NCI-H1930 (cell line): ENCODE measurements at regions not wholly inside any gene's neighbourhood (a gene's known extent, or its start where the extent isn't known, plus 50 kb on each side); places are given as distances from the start of the nearest gene placed in this dataset.

Experiments
- DNase-seq, 2 experiments: peaks; one replicate each; lab custom pipeline; 2025; lab: John Stamatoyannopoulos, UW

GRCh38 chr18:54100920-54101470 is 123.5 kb downstream of the MBD2 start:
- DNase-seq, result no peak

DNA sequence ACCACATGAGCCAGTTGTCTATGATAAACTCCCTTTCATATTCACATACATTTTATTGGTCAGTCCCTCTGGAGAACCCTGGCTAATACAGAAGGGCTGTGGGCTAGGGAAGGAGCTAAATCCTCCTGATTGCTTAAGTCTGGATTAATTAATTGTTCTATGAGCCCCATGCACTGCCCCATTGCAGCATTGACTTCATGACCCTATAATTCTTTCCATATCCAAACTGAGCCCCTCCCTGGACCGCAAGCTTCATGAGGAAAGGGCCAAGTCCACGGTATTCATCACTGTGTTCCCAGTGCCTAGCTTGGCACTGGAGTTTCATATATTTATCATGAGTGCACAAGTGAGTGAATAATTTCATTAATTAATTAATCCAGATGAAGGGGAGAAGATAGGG is 124.0 kb downstream of the MBD2 start:
- DNase-seq, result no peak

DNA sequence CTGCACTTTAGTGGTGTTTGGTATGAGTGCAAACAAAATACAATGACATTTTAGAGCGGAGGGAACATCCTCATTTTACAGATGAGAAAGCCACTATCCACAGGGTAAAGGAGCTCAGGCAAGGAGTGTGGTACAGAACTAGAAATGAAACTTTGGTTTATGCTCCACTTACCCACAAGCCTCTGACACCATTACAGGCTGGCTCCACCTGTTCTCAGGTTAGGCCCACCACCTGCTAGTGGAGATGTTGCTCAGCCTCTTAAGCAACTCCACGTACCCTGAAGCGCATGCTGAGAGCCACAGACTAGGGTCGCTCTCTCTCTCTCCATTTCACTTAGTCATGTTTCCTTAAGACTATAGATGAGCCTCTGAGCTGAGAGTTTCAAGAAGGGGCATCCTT is 130.0 kb downstream of the MBD2 start:
- DNase-seq, result no peak

DNA sequence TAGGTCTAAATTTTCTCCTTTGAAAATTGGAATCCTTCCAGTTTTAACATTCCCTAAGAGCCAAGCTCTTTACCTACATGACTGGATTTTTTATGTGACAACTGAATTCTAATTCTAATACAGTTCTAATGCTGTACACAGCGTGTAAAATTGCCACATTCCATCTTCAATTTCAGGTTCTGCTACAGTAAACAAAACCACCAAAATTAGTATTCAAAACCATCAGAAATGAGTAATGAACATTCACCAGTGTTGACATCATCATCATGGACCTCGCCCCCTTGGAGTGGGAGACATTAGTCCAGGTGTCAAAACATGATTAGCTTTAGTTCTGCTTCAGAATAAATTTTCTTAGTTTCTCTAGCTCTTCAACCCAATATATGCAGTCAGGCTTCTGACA is 133.6 kb downstream of the MBD2 start:
- no peak for DNase-seq

- no peak for DNase-seq
These were observed 134.6 kb downstream of the MBD2 start for GRCh38 chr18:54089749-54090459.

GRCh38 chr18:54086863-54087262 is 137.6 kb downstream of the MBD2 start:
- DNase-seq, result no peak

DNA sequence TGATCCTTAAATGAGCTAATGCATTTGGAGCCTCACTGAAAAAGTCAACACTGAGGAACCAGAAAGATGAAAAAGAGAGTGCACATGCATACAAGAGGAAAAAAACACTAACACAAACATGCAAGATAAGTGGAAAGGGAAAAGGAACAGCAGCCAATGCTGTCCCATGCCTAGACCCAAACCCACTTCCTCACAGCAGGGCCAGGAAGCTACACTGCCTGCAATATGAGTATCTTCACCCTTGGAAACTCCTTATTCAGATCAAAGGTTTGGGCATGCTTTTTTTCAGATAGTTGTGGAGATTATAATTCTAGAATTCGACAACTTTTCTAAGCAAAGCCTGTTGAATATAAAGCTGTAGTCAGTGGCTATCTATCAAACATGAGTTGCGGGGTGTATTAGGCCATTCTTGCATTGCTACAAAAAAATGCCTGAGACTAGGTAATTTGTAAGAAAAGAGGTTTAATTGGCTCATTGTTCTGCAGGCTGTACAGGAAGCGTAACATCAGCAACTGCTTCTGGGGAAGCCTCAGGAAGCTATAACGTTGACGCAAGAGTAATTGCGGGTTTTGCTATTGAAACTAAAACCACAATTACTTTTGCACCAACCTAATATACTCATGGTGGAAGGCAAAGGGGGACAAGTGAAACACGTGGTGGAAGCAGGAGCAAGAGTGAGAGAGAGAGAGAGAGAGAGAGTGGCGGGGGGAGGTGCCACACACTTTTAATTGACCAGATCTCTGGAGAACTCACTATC is 138.2 kb downstream of the MBD2 start:
- no peak for DNase-seq

GRCh38 chr18:54080858-54081257 is 143.6 kb downstream of the MBD2 start:
- DNase-seq, result no peak

GRCh38 chr18:54076166-54076565 is 148.3 kb downstream of the MBD2 start:
- DNase-seq, result no peak

DNA sequence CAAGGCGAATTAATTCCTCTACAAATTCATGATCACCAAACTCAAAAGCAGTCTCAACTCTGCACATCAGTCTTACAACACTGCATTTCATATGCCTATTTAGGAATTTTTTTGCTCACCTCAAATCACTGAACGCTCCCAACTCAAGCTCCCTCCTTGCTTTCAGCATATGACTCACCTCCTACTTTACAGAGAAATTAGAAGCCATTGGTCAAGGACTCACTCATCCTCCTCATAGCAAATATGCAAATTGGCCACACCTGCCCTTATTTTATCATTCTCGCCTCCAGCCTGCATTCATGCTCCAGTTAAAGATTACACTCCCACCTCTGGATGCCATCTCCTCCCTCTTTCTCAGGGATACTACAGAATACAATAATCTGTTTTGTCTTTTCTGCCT is 148.8 kb downstream of the MBD2 start:
- DNase-seq, result no peak

GRCh38 chr18:54069729-54070128 is 154.7 kb downstream of the MBD2 start:
- DNase-seq, result no peak

GRCh38 chr18:54060343-54061005 is 164.0 kb downstream of the MBD2 start:
- no peak for DNase-seq

DNA sequence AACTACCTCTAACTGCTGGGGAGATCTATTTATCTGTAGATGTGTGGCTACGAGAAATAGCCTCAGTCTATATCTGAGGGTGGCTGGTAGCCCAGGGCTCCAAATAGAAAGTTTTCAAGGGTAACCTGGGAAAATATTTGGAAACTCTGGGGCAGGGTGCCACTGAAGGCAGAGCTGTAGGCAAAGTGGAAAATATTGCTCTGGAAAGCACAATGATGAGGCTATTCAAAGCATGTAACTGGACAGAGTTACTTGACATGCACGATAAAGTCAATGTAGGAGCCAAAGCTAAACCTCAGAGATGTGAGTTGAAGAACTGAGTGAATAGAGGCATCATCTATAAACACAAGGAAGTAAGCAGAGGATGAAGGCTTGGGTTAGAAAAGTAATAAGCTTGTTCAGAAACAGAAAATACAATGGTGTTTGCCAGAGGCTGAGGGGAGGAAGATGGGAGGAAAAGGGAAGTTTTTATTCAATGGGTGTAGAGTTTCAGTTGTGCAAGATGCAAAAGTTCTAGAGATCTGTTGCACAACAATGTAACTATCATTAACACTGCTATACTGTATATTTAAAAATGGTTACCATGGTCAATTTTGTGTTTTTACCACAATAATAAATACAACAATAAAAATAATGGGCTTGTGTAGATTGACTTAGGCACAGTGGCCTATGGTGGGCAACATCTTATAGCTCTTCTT is 171.6 kb downstream of the MBD2 start:
- no peak for DNase-seq

GRCh38 chr18:54052259-54052658 is 172.2 kb downstream of the MBD2 start:
- no peak for DNase-seq

- no peak for DNase-seq
These were observed 180.8 kb downstream of the MBD2 start for GRCh38 chr18:54043484-54044251.

- DNase-seq, result no peak
These were observed 188.5 kb downstream of the MBD2 start for GRCh38 chr18:54035927-54036326.

DNA sequence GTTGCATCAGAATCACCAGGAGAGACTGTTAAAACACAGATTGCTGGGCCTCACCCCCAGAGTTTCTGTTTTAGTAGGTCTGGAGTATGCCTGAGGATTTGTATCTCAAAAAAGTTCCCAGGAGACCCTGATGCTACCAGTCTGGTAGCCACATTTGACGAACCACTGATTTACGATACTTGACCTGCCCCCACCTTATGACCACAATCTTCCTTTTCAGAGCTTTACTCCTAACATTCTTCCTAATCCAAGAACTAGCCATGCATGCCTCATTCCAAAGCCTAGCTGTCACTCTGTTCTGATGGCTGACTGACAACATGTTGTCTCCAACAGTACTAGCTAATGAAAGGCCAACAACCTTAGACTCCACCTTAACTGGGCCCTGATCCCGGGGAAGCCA is 191.4 kb downstream of the MBD2 start:
- DNase-seq, result no peak

DNA sequence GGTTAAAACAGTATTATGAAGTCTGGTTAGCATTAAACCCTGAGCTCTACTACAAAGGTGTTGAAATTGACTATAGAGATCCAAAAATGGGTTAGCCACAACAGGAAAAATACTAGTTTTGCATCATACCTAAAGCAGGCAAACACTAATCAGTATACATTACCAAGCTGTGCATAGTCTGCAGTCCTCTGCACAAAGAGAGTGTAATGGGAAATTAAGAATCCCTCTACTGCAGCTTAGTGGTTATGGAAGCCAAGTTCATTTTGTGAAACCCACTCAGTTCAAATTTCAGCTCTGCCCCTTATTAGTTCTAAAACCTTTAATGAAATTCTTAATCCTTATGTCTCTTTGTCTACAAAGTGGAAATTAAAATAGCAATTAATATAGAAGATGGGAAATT is 192.1 kb downstream of the MBD2 start:
- no peak for DNase-seq

DNA sequence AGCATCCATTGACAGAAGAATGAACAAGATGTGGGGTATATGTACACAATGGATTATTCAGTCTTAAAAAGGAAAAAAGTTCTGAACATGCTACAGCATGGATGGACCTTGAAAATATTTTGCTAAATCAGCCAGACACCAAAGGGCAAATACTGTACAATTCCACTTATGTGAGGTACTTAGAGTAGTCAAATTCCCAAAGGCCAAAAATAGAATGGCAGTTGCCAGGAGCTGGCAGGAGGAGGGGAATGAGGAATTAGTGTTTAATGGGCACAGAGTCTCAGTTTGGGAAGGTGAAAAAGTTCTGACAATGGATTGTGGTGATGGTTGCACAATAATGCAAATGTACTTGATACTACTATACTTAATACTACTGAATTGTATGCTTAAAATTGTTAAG is 193.2 kb downstream of the MBD2 start:
- DNase-seq, result no peak

- no peak for DNase-seq
These were observed 194.0 kb downstream of the MBD2 start for GRCh38 chr18:54030434-54030833.

DNA sequence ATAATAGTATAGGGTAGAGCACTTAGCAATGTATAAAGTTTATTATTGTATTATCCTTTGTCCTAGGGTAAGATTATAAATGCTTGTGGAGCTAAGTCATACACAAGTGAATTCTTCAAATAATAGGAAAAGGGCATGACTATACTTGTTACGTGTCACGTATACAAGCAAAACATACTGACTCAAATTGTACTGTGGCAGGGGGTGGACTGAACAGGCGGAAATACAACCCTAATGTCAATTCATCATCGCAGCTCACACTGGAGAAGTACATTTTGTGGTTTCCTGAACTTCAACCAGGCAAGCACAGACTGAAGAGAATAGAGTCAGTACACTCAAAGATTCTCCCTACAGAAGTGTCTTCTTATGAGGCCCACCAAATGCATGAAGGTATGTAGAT is 201.0 kb downstream of the MBD2 start:
- no peak for DNase-seq

GRCh38 chr18:54020966-54021365 is 203.5 kb downstream of the MBD2 start:
- DNase-seq, result no peak
